HepG2 (cell line): ENCODE measurements at regions not wholly inside any gene's neighbourhood (a gene's known extent, or its start where the extent isn't known, plus 50 kb on each side); places are given as distances from the start of the nearest gene placed in this dataset.

ENCODE experiments used
- ATAC-seq: fragments of 200-7000 bp; cut with Tn5 transposase; 3 replicates; pipeline ENCODE4 v1.9.1; 2020; ENCODE audit warnings: mild to moderate bottlenecking, moderate library complexity
- BruUV-seq: library from RNA; stranded (reverse); fragments of 400-500 nt; replicated peaks from 2 replicates; lab custom pipeline; 2021; lab: Mats Ljungman, UMichigan
- CTCF ChIA-PET: fragments of 300-600 bp; formaldehyde crosslinking; extraction: SDS; loops from one replicate; lab custom pipeline; 2021; ENCODE audit warnings: low total read pairs, inconsistent platforms, low intra/inter-chr PET ratio; lab: Yijun Ruan, JAX
- POLR2A ChIA-PET: fragments of 350-600 bp; sonication (Branson Sonifier 250); formaldehyde crosslinking; loops from one replicate; lab custom pipeline; 2020; ENCODE audit warnings: antibody characterized with exemption, inconsistent platforms; lab: Yijun Ruan, JAX
- DNase-seq: peaks from one replicate; pipeline ENCODE4 v3.0.0-alpha.2; 2015; ENCODE audit warnings: low spot score
- FAIRE-seq: peaks from 3 replicates; lab custom pipeline; 2011; peaks lifted over from hg19 to GRCh38; lab: Jason Lieb, UNC
- H2AFZ ChIP-seq: one replicate; pipeline ENCODE4 v1.6.1; 2011; ENCODE audit warnings: low read length, inconsistent platforms
- H3K27ac ChIP-seq: fragments of 300-600 bp; 3 replicates; pipeline ENCODE4 v1.8.0; 2011; ENCODE audit warnings: mixed run types, mild to moderate bottlenecking, mixed read lengths, low read length, inconsistent platforms; ENCODE audit not compliant: insufficient read depth; ENCODE audit errors: extremely low read length
- H3K27me3 ChIP-seq, 2 experiments: fragments of 200-600 bp in 1 of 2; 2 replicates in 1 of 2; 3 replicates in 1 of 2; pipeline versions ENCODE4 v1.6.0 to v1.8.0; 2011; ENCODE audit warnings: low read length in 2 of 2, mild to moderate bottlenecking in 2 of 2, moderate library complexity in 2 of 2, inconsistent platforms in 1 of 2; ENCODE audit not compliant: insufficient read depth in 2 of 2, control insufficient read depth in 1 of 2
- H3K36me3 ChIP-seq, 2 experiments: fragments of 200-600 bp in 1 of 2; replicated peaks in 1 of 2; 2 replicates in 1 of 2; 3 replicates in 1 of 2; pipeline versions ENCODE4 v1.5.1 to v1.8.0; 2011; ENCODE audit warnings: low read length in 2 of 2, inconsistent platforms in 1 of 2; ENCODE audit not compliant: insufficient read depth in 2 of 2, control insufficient read depth in 1 of 2
- H3K4me1 ChIP-seq: 2 replicates; pipeline ENCODE4 v1.5.1; 2012; ENCODE audit warnings: low read length, inconsistent platforms; ENCODE audit not compliant: insufficient read depth
- H3K4me2 ChIP-seq: 2 replicates; pipeline ENCODE4 v1.6.0; 2011; ENCODE audit warnings: low read depth, low read length, inconsistent platforms
- H3K4me3 ChIP-seq, 3 experiments: fragments of 200-600 bp in 1 of 3; sonication (generic), shearing (Covaris generic) in 1 of 3; replicated peaks in 1 of 3; 2 replicates each; pipeline ENCODE4 v1.5.1; 2011 to 2016; ENCODE audit warnings: low read length in 3 of 3, inconsistent platforms in 2 of 3, low read depth in 2 of 3, mild to moderate bottlenecking in 2 of 3, control low read depth in 1 of 3, mixed read lengths in 1 of 3; ENCODE audit not compliant: insufficient read depth in 1 of 3
- H3K79me2 ChIP-seq: one replicate; pipeline ENCODE4 v1.6.1; 2011; ENCODE audit warnings: low read length, inconsistent platforms; ENCODE audit not compliant: insufficient read depth
- H3K9ac ChIP-seq: 2 replicates; pipeline ENCODE4 v1.6.0; 2011; ENCODE audit warnings: mild to moderate bottlenecking, low read depth, low read length, inconsistent platforms; ENCODE audit not compliant: insufficient read depth
- H3K9me3 ChIP-seq: 2 replicates; pipeline ENCODE4 v1.5.1; 2012; ENCODE audit warnings: mild to moderate bottlenecking, low read length
- H4K20me1 ChIP-seq: 2 replicates; pipeline ENCODE4 v1.6.0; 2011; ENCODE audit warnings: inconsistent platforms, mild to moderate bottlenecking, low read length, moderate library complexity; ENCODE audit not compliant: insufficient read depth
- ATF7-NPFF ChIP-seq: sonication (generic); formaldehyde crosslinking; IDR thresholded peaks from 2 replicates; pipeline ENCODE4 v1.8.1; 2023; ENCODE audit warnings: mild to moderate bottlenecking, low read depth, missing genetic modification reagents, moderate library complexity
- CBFB ChIP-seq: sonication (generic); formaldehyde crosslinking; IDR thresholded peaks from 2 replicates; pipeline ENCODE4 v1.4.0; 2020; ENCODE audit warnings: missing genetic modification reagents
- POLR2A ChIP-seq, 2 experiments: IDR thresholded peaks; 2 replicates each; pipeline ENCODE4 v1.6.1; 2011; ENCODE audit warnings: low read depth in 2 of 2, low read length in 2 of 2, mild to moderate bottlenecking in 1 of 2, moderate library complexity in 1 of 2; ENCODE audit not compliant: insufficient read depth in 1 of 2
- ZMYM2 ChIP-seq: sonication (generic); formaldehyde crosslinking; IDR thresholded peaks from 2 replicates; pipeline ENCODE4 v1.8.0; 2022; ENCODE audit warnings: mild to moderate bottlenecking, missing genetic modification reagents
- ZNF180 ChIP-seq: sonication (generic); formaldehyde crosslinking; IDR thresholded peaks from 2 replicates; pipeline ENCODE4 v1.4.0; 2020; ENCODE audit warnings: low read depth, missing genetic modification reagents, borderline replicate concordance
- ZNF614 ChIP-seq: IDR thresholded peaks from 2 replicates; pipeline ENCODE4 v1.6.1; 2018; ENCODE audit warnings: missing biosample characterization, missing genetic modification reagents, inconsistent platforms, borderline replicate concordance
- ZNF672 ChIP-seq: sonication (generic); formaldehyde crosslinking; IDR thresholded peaks from 2 replicates; pipeline ENCODE4 v1.8.1; 2022; ENCODE audit warnings: missing genetic modification reagents
- ZNF773 ChIP-seq: sonication (generic); formaldehyde crosslinking; IDR thresholded peaks from 2 replicates; pipeline ENCODE4 v1.4.0; 2020; ENCODE audit warnings: missing genetic modification reagents, borderline replicate concordance
- WGBS: methylation state at CpG from one replicate; pipeline ENCODE4 v1.1.6; 2017; ENCODE audit warnings: low lambda C conversion rate; 5-methylcytosine and 5-hydroxymethylcytosine counted together
- in situ Hi-C: cut with HindIII; loops from 2 replicates; pipeline ENCODE4 v1.10.0; 2017; ENCODE audit warnings: low pct_unique_long_range_greater_than_20kb; ENCODE audit not compliant: extremely low pct_ligation_motif_present
- intact Hi-C: fragments of 100-400 bp; cut with micrococcal nuclease; formaldehyde crosslinking; loops from one replicate; pipeline ENCODE4 v1.10.0; 2022; ENCODE audit not compliant: unreplicated experiment
- TF ChIP-seq, protein P1 (sequence below): sonication (generic); formaldehyde crosslinking; conservative IDR thresholded peaks from 2 replicates; pipeline ENCODE4 v1.4.0; 2020; ENCODE audit warnings: missing genetic modification reagents
- TF ChIP-seq, protein P2 (sequence below): sonication (generic); formaldehyde crosslinking; IDR thresholded peaks from 2 replicates; pipeline ENCODE4 v1.8.0; 2023; ENCODE audit warnings: mild to moderate bottlenecking, missing genetic modification reagents
- TF ChIP-seq, protein P3 (sequence below): conservative IDR thresholded peaks from 2 replicates; pipeline ENCODE4 v1.6.1; 2018; ENCODE audit warnings: missing genetic modification reagents
- TF ChIP-seq, protein P4 (sequence below): IDR thresholded peaks from 2 replicates; pipeline ENCODE4 v1.6.1; 2016; ENCODE audit warnings: missing genetic modification reagents, missing compliant biosample characterization
- TF ChIP-seq, protein P5 (sequence below): sonication (generic); formaldehyde crosslinking; IDR thresholded peaks from 2 replicates; pipeline ENCODE4 v1.5.0; 2020; ENCODE audit warnings: mild to moderate bottlenecking, low read depth, missing genetic modification reagents, borderline replicate concordance

- Histone ChIP-seq H3K79me2 (no peaks in the 10 kb centered on the region), H3K4me2 (no peak overlapping the region), H3K36me3 (no peaks in the 10 kb centered on the region), H3K4me1 (no peaks in the 10 kb centered on the region), H3K27me3 (peaks cover 0 to 16% of the 10 kb centered on the region in 2 experiments; a peak in 2 of 5 replicates), H4K20me1 (no peaks in the 10 kb centered on the region), H2AFZ (no peak overlapping the region), H3K27ac (no peak overlapping the region), H3K4me3 (no peak overlapping the region), H3K9me3 (no peaks in the 10 kb centered on the region), H3K9ac (no peak overlapping the region)
- FAIRE-seq (no peak), DNase-seq (no peak), ATAC-seq (no peak)
- WGBS = 61% methylated on average over 5 of the region's 5 CpGs
- no TSS peak for BruUV-seq
- TF ChIP-seq, protein P1, sequence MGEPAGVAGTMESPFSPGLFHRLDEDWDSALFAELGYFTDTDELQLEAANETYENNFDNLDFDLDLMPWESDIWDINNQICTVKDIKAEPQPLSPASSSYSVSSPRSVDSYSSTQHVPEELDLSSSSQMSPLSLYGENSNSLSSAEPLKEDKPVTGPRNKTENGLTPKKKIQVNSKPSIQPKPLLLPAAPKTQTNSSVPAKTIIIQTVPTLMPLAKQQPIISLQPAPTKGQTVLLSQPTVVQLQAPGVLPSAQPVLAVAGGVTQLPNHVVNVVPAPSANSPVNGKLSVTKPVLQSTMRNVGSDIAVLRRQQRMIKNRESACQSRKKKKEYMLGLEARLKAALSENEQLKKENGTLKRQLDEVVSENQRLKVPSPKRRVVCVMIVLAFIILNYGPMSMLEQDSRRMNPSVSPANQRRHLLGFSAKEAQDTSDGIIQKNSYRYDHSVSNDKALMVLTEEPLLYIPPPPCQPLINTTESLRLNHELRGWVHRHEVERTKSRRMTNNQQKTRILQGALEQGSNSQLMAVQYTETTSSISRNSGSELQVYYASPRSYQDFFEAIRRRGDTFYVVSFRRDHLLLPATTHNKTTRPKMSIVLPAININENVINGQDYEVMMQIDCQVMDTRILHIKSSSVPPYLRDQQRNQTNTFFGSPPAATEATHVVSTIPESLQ (CRISPR knock-in tag) = no peak
- no peak for TF ChIP-seq ZMYM2 (CRISPR knock-in tag)
- no peak for TF ChIP-seq ATF7-NPFF
- no peak for TF ChIP-seq ZNF180
- TF ChIP-seq, protein P2, sequence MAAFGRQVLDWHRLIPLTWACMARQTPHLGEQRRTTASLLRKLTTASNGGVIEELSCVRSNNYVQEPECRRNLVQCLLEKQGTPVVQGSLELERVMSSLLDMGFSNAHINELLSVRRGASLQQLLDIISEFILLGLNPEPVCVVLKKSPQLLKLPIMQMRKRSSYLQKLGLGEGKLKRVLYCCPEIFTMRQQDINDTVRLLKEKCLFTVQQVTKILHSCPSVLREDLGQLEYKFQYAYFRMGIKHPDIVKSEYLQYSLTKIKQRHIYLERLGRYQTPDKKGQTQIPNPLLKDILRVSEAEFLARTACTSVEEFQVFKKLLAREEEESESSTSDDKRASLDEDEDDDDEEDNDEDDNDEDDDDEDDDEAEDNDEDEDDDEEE (CRISPR knock-in tag) = no peak
- no peak for TF ChIP-seq ZNF614 (CRISPR knock-in tag)
- TF ChIP-seq, protein P3, sequence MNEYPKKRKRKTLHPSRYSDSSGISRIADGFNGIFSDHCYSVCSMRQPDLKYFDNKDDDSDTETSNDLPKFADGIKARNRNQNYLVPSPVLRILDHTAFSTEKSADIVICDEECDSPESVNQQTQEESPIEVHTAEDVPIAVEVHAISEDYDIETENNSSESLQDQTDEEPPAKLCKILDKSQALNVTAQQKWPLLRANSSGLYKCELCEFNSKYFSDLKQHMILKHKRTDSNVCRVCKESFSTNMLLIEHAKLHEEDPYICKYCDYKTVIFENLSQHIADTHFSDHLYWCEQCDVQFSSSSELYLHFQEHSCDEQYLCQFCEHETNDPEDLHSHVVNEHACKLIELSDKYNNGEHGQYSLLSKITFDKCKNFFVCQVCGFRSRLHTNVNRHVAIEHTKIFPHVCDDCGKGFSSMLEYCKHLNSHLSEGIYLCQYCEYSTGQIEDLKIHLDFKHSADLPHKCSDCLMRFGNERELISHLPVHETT (CRISPR knock-in tag) = no peak
- no peak for TF ChIP-seq ZNF672
- no peak for TF ChIP-seq CBFB (CRISPR knock-in tag)
- TF ChIP-seq, protein P4, sequence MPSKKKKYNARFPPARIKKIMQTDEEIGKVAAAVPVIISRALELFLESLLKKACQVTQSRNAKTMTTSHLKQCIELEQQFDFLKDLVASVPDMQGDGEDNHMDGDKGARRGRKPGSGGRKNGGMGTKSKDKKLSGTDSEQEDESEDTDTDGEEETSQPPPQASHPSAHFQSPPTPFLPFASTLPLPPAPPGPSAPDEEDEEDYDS (CRISPR knock-in tag) = no peak
- TF ChIP-seq, protein P5, sequence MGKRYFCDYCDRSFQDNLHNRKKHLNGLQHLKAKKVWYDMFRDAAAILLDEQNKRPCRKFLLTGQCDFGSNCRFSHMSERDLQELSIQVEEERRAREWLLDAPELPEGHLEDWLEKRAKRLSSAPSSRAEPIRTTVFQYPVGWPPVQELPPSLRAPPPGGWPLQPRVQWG (CRISPR knock-in tag) = no peak
- no peak for TF ChIP-seq POLR2A (IDR thresholded peaks at IDR 0.05; ENCODE audit: insufficient read depth in 1 of 2, low read depth in 2 of 2, low read length in 2 of 2)
- no peak for TF ChIP-seq ZNF773 (CRISPR knock-in tag)
- intact Hi-C loops = no loop called here
- POLR2A ChIA-PET = no interaction called here
- in situ Hi-C loops = no loop called here
- CTCF ChIA-PET = no interaction called here
These were observed 389.8 kb upstream of the SEMA6A start for GRCh38 chr5:116964438-116964837.
